ENCODE measurements at regions not wholly inside any gene's neighbourhood (a gene's known extent, or its start where the extent isn't known, plus 50 kb on each side); places are given as distances from the start of the nearest gene placed in this dataset.

DNA sequence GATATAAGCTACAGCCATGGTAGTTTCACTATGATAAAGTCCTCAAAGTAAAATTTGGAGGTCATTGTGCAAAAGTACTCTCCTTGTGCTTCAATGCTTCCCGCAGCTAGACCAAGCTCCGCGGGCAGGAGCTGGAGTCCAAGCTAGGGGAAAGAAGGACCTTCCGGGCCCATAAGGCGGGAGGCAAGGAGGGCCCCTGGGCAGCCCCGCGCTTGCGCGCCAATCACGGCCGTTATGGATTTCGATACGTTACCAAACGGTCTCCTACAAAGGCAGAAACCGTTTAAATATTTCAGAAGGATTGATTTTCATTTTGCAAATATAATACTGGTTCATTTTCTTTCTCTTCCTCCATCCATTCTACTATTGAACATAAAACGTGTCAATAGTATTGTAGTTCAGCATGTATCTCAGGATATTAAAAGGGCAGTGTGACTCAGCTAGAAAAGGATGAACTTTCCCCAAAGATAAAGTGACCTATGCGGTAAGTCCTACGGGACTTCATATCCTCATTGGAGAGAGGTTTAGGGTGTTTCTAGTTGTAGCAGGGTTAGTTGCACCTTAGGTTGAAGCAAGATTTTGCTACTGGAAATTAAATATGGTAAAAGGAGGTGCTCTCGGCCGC is 128.0 kb downstream of the KIF20B start:
- Mint-ChIP-seq H3K36me3 (ENCODE audit: low read depth) (no peaks in the 10 kb centered on the region), H3K4me3 (no peak overlapping the region), H3K27me3 (ENCODE audit: low read depth) (peaks cover 22% of the 10 kb centered on the region), H3K27ac (no peak overlapping the region), H3K9me3 (no peaks in the 10 kb centered on the region), H3K4me1 (ENCODE audit: low read depth) (no peaks in the 10 kb centered on the region)

DNA sequence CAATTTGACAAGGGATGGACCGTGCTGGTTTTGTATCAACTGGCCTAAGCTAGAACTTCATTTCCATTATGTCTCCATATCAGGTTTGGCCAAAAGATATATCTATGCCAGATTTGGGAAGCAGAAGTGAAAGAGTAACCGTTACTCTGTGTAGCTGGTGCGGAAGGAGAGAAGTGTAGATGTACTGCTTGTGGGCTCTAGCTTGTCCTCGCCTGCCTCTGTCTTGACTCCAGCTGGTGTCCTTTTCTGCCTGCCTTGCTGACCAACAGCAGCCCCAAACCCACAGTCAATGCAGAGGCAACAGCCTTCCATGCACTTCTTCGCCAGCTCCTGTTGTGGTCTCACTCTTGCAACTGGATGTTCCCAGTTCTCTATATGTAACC is 128.5 kb downstream of the KIF20B start:
- Mint-ChIP-seq H3K9me3 (no peaks in the 10 kb centered on the region), H3K36me3 (ENCODE audit: low read depth) (no peaks in the 10 kb centered on the region), H3K27me3 (ENCODE audit: low read depth) (peaks cover 22% of the 10 kb centered on the region), H3K4me1 (ENCODE audit: low read depth) (no peaks in the 10 kb centered on the region), H3K4me3 (no peak overlapping the region), H3K27ac (no peak overlapping the region)

DNA sequence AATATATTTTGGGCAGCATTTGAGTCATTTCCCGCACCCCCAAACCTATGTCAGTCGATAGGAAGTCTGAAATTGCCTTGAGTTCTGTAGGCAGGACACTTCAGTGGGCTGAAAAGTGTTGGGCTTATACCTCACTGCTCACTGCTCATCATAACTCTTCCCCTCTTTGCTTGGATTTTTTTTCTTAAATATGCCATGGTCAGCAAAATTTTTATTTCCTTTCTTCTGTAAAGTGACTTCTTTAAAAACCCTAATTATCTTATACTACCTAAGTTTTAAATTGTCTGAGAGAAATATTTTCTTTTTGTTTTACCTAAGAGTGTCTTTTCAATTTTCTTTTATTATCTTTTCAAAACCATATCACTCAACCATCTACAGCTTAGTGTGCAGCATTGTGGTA is 129.2 kb downstream of the KIF20B start:
- Mint-ChIP-seq H3K4me1 (ENCODE audit: low read depth) (no peaks in the 10 kb centered on the region), H3K27me3 (ENCODE audit: low read depth) (peaks cover 22% of the 10 kb centered on the region), H3K36me3 (ENCODE audit: low read depth) (no peaks in the 10 kb centered on the region), H3K4me3 (no peak overlapping the region), H3K27ac (no peak overlapping the region), H3K9me3 (no peaks in the 10 kb centered on the region)

DNA sequence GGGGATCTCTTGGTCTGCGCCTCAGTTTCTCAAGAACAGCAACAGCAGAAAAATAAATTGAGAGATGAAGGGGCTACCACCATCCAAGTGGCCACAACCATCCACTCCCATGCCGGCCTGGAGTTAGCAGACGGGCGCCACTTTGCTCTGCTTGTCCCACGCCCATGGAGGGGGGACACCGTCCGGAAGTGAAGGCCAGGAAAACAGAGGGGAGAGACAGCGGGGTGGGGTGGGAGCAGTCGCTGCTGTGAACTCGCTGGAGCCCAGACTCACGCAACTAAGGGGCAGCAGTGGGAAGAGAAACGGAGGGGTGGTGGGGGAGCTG is 135.4 kb downstream of the KIF20B start:
- Mint-ChIP-seq H3K4me1 (ENCODE audit: low read depth) (peaks cover 9% of the 10 kb centered on the region), H3K27ac (peak overlapping the region; percentile 53), H3K36me3 (ENCODE audit: low read depth) (no peaks in the 10 kb centered on the region), H3K9me3 (no peaks in the 10 kb centered on the region), H3K27me3 (ENCODE audit: low read depth) (peaks cover 24% of the 10 kb centered on the region), H3K4me3 (peak overlapping the region; percentile 80)

DNA sequence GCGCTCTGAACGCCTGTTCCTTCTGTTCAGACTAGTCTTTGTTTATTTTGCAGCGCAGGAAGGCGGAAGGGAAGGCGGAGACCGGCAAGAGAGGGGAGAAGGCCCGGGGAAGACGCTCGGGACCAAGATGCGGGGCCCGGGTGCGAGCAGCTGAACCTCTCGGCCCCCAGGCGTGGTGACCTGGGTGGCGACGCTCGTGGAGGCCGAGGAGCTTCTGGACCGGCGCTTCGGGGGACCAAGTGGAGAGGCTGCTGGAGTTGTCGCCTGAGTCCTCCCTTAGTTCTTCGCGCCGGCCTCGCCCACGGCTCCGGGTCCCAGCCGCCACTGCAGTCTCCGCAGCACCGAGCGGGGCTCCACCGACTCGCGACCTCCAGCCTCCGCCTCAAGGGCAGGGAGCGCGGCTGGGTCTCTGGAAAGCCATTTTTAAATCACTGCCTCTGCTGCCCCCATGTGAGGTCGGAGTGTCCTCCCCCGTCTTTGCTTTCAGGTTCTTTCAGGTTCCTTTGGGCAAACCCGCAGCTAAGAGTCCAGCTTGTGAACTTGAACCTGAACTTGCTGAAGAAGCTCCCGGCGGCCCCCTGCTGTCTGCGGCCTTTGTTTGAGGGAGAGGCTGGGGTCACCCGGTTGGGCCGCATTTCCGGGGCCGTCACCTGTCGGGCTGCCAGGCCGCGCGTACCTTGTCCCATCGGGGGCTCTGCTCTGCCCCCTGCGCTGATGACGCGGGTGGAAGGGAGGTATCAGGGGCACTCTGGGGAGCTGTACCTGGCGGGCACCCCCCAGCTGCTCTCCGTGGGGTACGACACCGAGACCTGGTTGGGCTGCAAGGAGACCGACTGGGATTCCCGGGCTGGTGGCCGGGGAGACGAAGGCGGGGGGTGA is 136.0 kb downstream of the KIF20B start:
- H3K4me3 Mint-ChIP-seq: peak overlapping the region; percentile 80
- H3K4me1 Mint-ChIP-seq (ENCODE audit: low read depth): peaks cover 9% of the 10 kb centered on the region
- no peaks in the 10 kb centered on the region for H3K9me3 Mint-ChIP-seq
- H3K36me3 Mint-ChIP-seq (ENCODE audit: low read depth): no peaks in the 10 kb centered on the region
- H3K27ac Mint-ChIP-seq: peak overlapping the region; percentile 53
- H3K27me3 Mint-ChIP-seq (ENCODE audit: low read depth): peaks cover 24% of the 10 kb centered on the region

DNA sequence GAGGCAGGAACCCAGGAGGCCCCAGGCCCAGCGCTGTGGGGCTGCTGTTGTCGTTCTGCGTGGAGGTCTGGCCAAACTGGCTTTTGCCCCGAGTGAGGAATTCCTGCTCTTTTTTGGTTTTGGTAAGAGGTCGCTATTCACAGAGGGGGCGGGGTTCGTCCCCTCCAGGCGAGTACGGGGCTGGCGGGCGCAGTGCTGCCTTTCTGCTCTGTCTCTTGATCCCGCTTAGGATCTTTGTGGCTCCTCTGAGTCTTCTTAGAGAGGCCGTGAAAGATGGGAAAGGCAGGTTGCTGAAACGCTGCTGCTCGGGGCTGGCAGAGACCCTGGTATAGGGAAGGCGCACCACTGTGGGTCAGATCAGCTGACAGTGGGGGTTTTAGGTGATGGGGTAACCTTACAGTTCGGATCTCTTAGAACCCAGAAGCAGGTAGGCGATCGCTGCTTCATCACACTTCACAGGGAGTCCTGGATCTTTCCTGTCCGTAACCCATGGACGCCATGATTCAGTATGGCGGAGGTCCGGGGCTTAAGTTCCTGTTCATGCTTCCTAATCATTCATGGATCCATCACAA is 136.7 kb downstream of the KIF20B start:
- H3K36me3 Mint-ChIP-seq (ENCODE audit: low read depth): no peaks in the 10 kb centered on the region
- H3K27me3 Mint-ChIP-seq (ENCODE audit: low read depth): peaks cover 24% of the 10 kb centered on the region
- no peak overlapping the region for H3K27ac Mint-ChIP-seq
- H3K4me1 Mint-ChIP-seq (ENCODE audit: low read depth): peaks cover 9% of the 10 kb centered on the region
- H3K4me3 Mint-ChIP-seq: peak overlapping the region; percentile 80
- no peaks in the 10 kb centered on the region for H3K9me3 Mint-ChIP-seq

DNA sequence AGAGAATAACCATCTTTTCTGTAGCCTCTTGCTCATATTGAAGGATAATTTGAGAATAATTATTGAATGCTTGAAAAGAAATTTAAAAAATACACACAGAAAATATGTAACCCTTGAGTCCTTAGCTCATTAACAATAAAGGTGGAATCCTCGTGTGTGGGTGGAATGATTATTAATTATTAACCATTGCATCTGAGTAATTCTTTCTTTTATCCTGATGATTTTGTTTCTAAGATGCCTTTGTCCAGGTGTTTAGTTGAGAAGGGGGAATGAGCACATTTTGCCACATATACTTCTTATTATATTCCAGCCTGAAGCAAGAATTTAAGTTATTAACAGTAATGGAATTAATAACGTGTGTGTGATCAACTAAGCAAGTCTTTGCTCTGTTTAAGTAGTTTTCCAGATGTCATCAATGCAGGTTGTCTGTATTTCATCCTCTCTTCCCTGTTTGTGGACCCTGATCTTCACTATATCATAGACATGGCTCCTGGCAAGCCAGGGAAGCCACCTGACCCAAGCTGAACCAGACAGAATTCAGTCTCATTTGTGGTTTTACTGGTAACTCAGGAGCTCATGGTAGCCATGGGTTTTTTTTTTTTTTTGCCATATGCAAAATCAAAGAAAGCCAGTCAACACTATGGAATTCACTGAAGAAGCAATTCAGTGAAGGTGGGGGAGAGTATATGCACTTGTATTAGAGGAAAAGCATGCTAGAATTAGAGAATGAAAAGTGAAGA is 144.3 kb downstream of the KIF20B start:
- Mint-ChIP-seq H3K27me3 (ENCODE audit: low read depth) (peaks cover 8% of the 10 kb centered on the region), H3K4me1 (ENCODE audit: low read depth) (peaks cover 2% of the 10 kb centered on the region), H3K4me3 (no peak overlapping the region), H3K36me3 (ENCODE audit: low read depth) (no peaks in the 10 kb centered on the region), H3K9me3 (no peaks in the 10 kb centered on the region), H3K27ac (no peak overlapping the region)

DNA sequence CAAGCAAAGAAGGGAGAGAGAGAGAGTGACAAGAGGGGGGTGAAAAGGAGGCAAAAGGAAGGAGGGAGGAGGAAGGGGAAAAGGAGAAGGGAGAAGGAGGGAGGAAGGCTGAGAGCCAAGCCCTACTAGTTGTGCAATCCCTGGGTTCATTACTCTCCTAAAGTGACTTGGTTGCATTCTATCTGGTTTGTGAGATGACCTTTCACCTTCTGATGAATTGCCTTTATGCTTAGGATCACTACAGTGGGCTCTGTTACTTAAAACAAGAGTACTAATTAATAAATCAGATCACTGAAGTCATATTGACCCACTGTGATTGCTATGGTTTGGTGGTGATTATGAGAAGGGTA is 144.9 kb downstream of the KIF20B start:
- H3K27me3 Mint-ChIP-seq (ENCODE audit: low read depth): peaks cover 8% of the 10 kb centered on the region
- H3K27ac Mint-ChIP-seq: no peak overlapping the region

DNA sequence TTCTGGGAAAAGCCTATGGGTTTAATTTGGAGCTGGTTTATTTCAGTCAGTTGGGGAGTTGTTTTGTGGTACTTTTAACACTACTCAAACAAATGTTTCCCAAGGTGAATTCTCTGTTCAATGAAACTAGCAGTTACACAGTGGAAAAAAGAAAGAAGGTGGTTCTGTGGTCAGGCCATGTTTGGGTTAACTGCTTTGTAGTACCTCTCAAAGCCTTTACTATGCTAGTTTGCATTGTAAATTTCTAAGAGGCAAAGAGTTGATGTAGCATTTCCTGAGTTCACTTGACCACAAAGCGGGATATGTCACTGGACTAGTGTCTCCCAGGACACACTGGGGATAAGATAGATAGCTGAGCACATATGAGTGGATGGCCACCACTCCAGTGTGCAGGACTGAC is 145.4 kb downstream of the KIF20B start:
- Mint-ChIP-seq H3K27me3 (ENCODE audit: low read depth) (peaks cover 8% of the 10 kb centered on the region), H3K9me3 (no peaks in the 10 kb centered on the region), H3K4me1 (ENCODE audit: low read depth) (peaks cover 2% of the 10 kb centered on the region), H3K27ac (no peak overlapping the region), H3K4me3 (no peak overlapping the region), H3K36me3 (ENCODE audit: low read depth) (no peaks in the 10 kb centered on the region)

More for the DNA sequence above, 144.9 kb downstream of the KIF20B start:
- H3K4me1 Mint-ChIP-seq (ENCODE audit: low read depth): peaks cover 2% of the 10 kb centered on the region
- no peaks in the 10 kb centered on the region for H3K36me3 Mint-ChIP-seq (ENCODE audit: low read depth)
- no peaks in the 10 kb centered on the region for H3K9me3 Mint-ChIP-seq
- no peak overlapping the region for H3K4me3 Mint-ChIP-seq

DNA sequence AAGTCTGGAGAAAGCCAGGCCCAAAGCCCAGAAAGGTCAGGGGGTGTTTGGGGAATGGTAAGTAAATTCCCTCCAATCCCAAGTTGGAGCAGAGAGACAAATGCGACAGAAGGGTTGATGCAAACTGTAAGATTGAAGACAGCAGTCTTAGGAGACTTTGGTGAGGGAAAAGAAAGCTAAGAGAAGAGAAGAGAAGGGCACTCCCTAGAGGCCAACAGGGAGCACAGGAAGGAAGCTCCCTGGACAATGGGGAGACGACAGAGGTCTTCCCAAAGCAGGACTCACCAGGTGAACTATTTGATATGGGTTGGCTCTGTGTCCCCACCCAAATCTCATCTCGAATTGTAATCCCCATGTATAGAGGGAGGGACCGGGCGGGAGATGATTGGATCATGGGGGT is 151.5 kb downstream of the KIF20B start:
- no peaks in the 10 kb centered on the region for H3K4me1 Mint-ChIP-seq (ENCODE audit: low read depth)
- H3K9me3 Mint-ChIP-seq: no peaks in the 10 kb centered on the region
- H3K36me3 Mint-ChIP-seq (ENCODE audit: low read depth): no peaks in the 10 kb centered on the region
- no peak overlapping the region for H3K27ac Mint-ChIP-seq
- no peak overlapping the region for H3K4me3 Mint-ChIP-seq
- H3K27me3 Mint-ChIP-seq (ENCODE audit: low read depth): peaks cover 8% of the 10 kb centered on the region

DNA sequence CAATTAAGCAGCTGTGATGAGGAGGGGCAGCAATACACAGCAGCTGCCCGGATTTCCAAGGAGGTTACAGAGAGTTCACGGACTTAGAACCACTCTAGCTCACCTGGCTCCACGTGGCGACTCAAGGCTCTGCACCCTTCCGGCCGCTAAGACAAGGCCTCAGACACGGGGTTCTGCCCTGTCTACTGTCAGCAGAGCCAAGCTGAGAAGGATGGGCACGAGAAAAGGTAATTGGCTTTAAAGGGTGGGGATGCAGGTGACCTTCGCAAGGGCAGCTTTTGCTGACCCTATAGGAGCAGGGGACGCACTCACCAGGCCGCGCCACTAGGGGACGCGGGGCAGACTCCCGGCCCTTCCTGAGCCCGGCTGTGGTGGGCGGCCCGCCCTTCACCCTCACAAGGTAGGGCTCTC is 152.4 kb downstream of the KIF20B start:
- Mint-ChIP-seq H3K9me3 (no peaks in the 10 kb centered on the region), H3K27me3 (ENCODE audit: low read depth) (peaks cover 8% of the 10 kb centered on the region), H3K4me1 (ENCODE audit: low read depth) (no peaks in the 10 kb centered on the region), H3K27ac (no peak overlapping the region), H3K4me3 (no peak overlapping the region), H3K36me3 (ENCODE audit: low read depth) (no peaks in the 10 kb centered on the region)

DNA sequence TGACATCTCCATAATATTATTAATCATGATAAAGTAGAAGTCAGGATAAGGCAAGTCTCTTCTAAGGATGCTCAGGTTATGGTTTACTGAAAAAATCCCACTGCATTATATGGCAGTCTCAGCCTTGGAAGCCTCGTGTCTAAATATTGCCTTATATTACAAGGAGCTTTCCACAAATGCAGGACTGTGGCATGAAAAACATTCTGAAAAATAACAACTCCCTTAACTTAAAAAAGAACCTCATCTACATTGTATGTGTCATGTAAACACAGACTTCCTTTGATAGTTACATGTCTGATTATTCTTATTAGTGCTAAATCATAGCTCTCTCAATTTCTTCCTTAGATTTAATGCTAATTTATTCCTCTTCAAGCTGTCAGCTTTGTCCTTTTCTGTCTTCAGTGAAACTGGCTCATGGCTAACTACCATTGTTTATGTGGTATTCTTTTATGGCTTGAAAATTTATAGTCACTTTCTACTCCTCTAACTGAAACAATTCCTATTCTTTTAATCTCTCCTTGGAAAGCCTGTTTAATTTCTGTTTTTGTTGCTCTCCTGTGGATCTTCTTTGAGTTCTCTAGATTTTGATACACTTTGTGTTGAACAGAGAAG is 156.1 kb downstream of the KIF20B start:
- Mint-ChIP-seq H3K36me3 (ENCODE audit: low read depth) (no peaks in the 10 kb centered on the region), H3K4me1 (ENCODE audit: low read depth) (peaks cover 14% of the 10 kb centered on the region), H3K9me3 (no peaks in the 10 kb centered on the region), H3K27ac (no peak overlapping the region), H3K4me3 (no peak overlapping the region), H3K27me3 (ENCODE audit: low read depth) (no peaks in the 10 kb centered on the region)

DNA sequence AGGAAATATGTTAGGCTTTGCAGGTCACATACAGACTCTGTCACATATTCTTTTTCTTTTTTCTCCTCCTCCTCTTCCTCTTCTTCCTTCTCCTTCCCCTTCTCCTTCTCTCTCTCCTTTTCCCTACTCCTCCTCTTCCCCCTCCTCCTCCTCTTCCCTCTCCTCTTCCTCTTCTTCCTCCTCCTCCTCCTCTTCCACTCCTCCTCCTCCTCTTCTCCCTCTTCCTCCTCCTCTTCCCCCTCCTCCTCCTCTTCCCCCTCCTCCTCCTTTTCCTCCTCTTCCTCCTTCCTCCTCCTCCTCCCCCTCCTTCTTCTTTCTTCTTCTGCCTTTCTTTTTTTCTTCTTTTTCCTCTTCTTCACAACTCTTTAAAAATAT is 159.8 kb downstream of the KIF20B start:
- Mint-ChIP-seq H3K36me3 (ENCODE audit: low read depth) (no peaks in the 10 kb centered on the region), H3K4me3 (peak overlapping the region; percentile 65), H3K27ac (peak overlapping the region; percentile 77), H3K27me3 (ENCODE audit: low read depth) (peaks cover 3% of the 10 kb centered on the region), H3K9me3 (no peaks in the 10 kb centered on the region), H3K4me1 (ENCODE audit: low read depth) (peaks cover 14% of the 10 kb centered on the region)

DNA sequence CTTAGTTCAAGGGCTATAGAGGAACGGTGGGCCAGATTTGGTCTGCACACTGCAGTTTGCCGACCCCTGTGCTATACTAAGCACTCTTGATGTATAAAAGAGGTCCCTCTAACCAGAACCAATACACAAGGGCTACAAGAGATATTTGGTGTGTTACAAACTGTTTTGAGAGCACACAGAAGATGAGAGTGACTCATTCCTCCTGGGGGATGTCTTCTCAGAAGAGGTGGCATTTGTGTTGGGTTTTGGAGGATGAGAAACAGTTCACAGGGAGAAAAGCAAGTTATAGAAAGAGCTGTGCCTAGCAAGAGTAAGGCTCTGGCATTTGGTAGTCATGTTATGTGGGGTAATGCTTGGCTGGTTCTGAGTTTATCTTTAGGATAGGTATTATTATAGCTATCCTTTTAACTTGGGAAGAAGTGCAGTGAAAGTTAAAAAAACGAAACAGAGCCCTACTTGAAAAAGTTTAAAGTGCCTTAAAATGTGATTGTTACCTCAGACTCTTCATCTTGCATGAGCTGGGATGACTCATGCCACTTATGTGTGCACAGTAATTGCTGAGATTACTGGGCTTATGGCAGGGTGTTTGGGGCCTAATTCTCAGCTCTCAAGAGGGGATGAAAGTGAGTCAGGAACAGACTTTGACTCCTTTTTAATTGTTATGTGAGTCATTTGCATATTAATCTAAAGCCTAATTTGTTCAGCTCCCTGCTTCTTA is 160.4 kb downstream of the KIF20B start:
- peaks cover 14% of the 10 kb centered on the region for H3K4me1 Mint-ChIP-seq (ENCODE audit: low read depth)
- no peak overlapping the region for H3K4me3 Mint-ChIP-seq
- peaks cover 5% of the 10 kb centered on the region for H3K27me3 Mint-ChIP-seq (ENCODE audit: low read depth)
- peak overlapping the region; percentile 58 for H3K27ac Mint-ChIP-seq
- no peaks in the 10 kb centered on the region for H3K36me3 Mint-ChIP-seq (ENCODE audit: low read depth)
- H3K9me3 Mint-ChIP-seq: no peaks in the 10 kb centered on the region
